HL-60 (cell line): ENCODE measurements at regions not wholly inside any gene's neighbourhood (a gene's known extent, or its start where the extent isn't known, plus 50 kb on each side); places are given as distances from the start of the nearest gene placed in this dataset.

ENCODE experiments used
- POLR2AphosphoS5 ChIP-seq: IDR thresholded peaks from 2 replicates; pipeline ENCODE4 v1.6.1; 2012; ENCODE audit warnings: low read depth
- SPI1 ChIP-seq: IDR thresholded peaks from 2 replicates; pipeline ENCODE4 v1.6.1; 2012; ENCODE audit warnings: low read depth, mild to moderate bottlenecking, borderline replicate concordance
- TF ChIP-seq, protein P1 (sequence below): IDR thresholded peaks from one replicate; pipeline ENCODE4 v1.5.1; 2011; ENCODE audit warnings: low read length, control low read depth, inconsistent platforms; ENCODE audit not compliant: insufficient read depth

- TF ChIP-seq, protein P1, sequence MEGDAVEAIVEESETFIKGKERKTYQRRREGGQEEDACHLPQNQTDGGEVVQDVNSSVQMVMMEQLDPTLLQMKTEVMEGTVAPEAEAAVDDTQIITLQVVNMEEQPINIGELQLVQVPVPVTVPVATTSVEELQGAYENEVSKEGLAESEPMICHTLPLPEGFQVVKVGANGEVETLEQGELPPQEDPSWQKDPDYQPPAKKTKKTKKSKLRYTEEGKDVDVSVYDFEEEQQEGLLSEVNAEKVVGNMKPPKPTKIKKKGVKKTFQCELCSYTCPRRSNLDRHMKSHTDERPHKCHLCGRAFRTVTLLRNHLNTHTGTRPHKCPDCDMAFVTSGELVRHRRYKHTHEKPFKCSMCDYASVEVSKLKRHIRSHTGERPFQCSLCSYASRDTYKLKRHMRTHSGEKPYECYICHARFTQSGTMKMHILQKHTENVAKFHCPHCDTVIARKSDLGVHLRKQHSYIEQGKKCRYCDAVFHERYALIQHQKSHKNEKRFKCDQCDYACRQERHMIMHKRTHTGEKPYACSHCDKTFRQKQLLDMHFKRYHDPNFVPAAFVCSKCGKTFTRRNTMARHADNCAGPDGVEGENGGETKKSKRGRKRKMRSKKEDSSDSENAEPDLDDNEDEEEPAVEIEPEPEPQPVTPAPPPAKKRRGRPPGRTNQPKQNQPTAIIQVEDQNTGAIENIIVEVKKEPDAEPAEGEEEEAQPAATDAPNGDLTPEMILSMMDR = no peak
- TF ChIP-seq POLR2AphosphoS5 (no peak), SPI1 (no peak)
Measured at GRCh38 chr10:83666762-83667161, 472.5 kb upstream of the GHITM start.
